ENCODE measurements at regions not wholly inside any gene's neighbourhood (a gene's known extent, or its start where the extent isn't known, plus 50 kb on each side); places are given as distances from the start of the nearest gene placed in this dataset.
A peak's percentile ranks its signal among the peaks of the same experiment; 100 is the strongest.

GRCh38 chr13:78979349-78979748 lies 320.4 kb upstream of the OBI1 start:
- TF ChIP-seq, protein P1, sequence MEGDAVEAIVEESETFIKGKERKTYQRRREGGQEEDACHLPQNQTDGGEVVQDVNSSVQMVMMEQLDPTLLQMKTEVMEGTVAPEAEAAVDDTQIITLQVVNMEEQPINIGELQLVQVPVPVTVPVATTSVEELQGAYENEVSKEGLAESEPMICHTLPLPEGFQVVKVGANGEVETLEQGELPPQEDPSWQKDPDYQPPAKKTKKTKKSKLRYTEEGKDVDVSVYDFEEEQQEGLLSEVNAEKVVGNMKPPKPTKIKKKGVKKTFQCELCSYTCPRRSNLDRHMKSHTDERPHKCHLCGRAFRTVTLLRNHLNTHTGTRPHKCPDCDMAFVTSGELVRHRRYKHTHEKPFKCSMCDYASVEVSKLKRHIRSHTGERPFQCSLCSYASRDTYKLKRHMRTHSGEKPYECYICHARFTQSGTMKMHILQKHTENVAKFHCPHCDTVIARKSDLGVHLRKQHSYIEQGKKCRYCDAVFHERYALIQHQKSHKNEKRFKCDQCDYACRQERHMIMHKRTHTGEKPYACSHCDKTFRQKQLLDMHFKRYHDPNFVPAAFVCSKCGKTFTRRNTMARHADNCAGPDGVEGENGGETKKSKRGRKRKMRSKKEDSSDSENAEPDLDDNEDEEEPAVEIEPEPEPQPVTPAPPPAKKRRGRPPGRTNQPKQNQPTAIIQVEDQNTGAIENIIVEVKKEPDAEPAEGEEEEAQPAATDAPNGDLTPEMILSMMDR (IDR thresholded peaks at IDR 0.05; ENCODE audit: unreplicated experiment), result no peak
- no peaks in the 10 kb centered on the region for H3K9me3 Mint-ChIP-seq (ENCODE audit: low read depth)
- no peaks in the 10 kb centered on the region for H3K4me1 Mint-ChIP-seq (ENCODE audit: low read depth)
- DNase-seq (ENCODE audit: low spot score, unreplicated experiment), result no peak
- H3K36me3 Mint-ChIP-seq (ENCODE audit: insufficient read depth), result no peaks in the 10 kb centered on the region
- no peak overlapping the region for H3K4me3 Mint-ChIP-seq (ENCODE audit: low read depth)
- no peak overlapping the region for H3K27ac Mint-ChIP-seq
- peaks cover 10% of the 10 kb centered on the region for H3K27me3 Mint-ChIP-seq

- no peak for DNase-seq (ENCODE audit: low spot score, unreplicated experiment)
- peaks cover 10% of the 10 kb centered on the region for H3K27me3 Mint-ChIP-seq
These were observed 319.5 kb upstream of the OBI1 start for GRCh38 chr13:78978381-78978998.

GRCh38 chr13:78977311-78977710 lies 318.4 kb upstream of the OBI1 start:
- Mint-ChIP-seq H3K9me3 (ENCODE audit: low read depth) (no peaks in the 10 kb centered on the region), H3K27ac (no peak overlapping the region), H3K4me3 (ENCODE audit: low read depth) (no peak overlapping the region), H3K27me3 (peaks cover 10% of the 10 kb centered on the region), H3K36me3 (ENCODE audit: insufficient read depth) (no peaks in the 10 kb centered on the region), H3K4me1 (ENCODE audit: low read depth) (no peaks in the 10 kb centered on the region)
- TF ChIP-seq, protein P1 (IDR thresholded peaks at IDR 0.05; ENCODE audit: unreplicated experiment), result no peak
- no peak for DNase-seq (ENCODE audit: low spot score, unreplicated experiment)

More at GRCh38 chr13:78978381-78978998, 319.5 kb upstream of the OBI1 start:
- Mint-ChIP-seq H3K36me3 (ENCODE audit: insufficient read depth) (no peaks in the 10 kb centered on the region), H3K27ac (no peak overlapping the region), H3K9me3 (ENCODE audit: low read depth) (no peaks in the 10 kb centered on the region), H3K4me1 (ENCODE audit: low read depth) (no peaks in the 10 kb centered on the region), H3K4me3 (ENCODE audit: low read depth) (no peak overlapping the region)
- TF ChIP-seq, protein P1 (IDR thresholded peaks at IDR 0.05; ENCODE audit: unreplicated experiment), result peak; percentile 90

DNA sequence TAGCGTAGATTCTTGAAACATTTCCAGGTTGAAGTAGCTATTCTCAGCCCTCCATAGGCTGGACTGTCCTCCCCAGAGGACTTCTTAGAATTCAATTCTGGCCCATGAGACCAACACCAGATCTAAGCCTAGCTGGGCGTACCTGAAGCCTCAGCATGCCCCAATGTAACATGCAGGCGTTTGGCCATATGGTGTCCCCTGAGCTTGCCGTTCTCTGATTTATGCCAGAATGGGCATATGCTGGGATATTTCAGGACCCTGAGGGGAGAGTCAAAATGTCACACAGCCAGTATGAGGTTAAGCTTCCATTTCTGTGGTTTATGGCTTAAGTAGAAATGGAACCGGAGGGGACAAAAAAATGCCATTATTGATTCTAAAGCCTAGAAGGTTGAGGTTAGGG lies 317.7 kb upstream of the OBI1 start:
- peaks cover 10% of the 10 kb centered on the region for H3K27me3 Mint-ChIP-seq
- TF ChIP-seq, protein P1 (IDR thresholded peaks at IDR 0.05; ENCODE audit: unreplicated experiment), result no peak
- H3K9me3 Mint-ChIP-seq (ENCODE audit: low read depth), result no peaks in the 10 kb centered on the region
- no peak overlapping the region for H3K4me3 Mint-ChIP-seq (ENCODE audit: low read depth)
- DNase-seq (ENCODE audit: low spot score, unreplicated experiment), result no peak
- H3K27ac Mint-ChIP-seq, result no peak overlapping the region
- no peaks in the 10 kb centered on the region for H3K4me1 Mint-ChIP-seq (ENCODE audit: low read depth)
- no peaks in the 10 kb centered on the region for H3K36me3 Mint-ChIP-seq (ENCODE audit: insufficient read depth)

GRCh38 chr13:78972561-78972960 lies 313.6 kb upstream of the OBI1 start:
- H3K27me3 Mint-ChIP-seq, result peaks cover 2% of the 10 kb centered on the region
- no peaks in the 10 kb centered on the region for H3K9me3 Mint-ChIP-seq (ENCODE audit: low read depth)
- H3K4me1 Mint-ChIP-seq (ENCODE audit: low read depth), result no peaks in the 10 kb centered on the region
- no peaks in the 10 kb centered on the region for H3K36me3 Mint-ChIP-seq (ENCODE audit: insufficient read depth)
- no peak overlapping the region for H3K4me3 Mint-ChIP-seq (ENCODE audit: low read depth)
- DNase-seq (ENCODE audit: low spot score, unreplicated experiment), result no peak
- no peak overlapping the region for H3K27ac Mint-ChIP-seq
- TF ChIP-seq, protein P1 (IDR thresholded peaks at IDR 0.05; ENCODE audit: unreplicated experiment), result no peak

Measured in progenitor cell of endocrine pancreas (in vitro differentiated cells).